ENCODE measurements at regions not wholly inside any gene's neighbourhood (a gene's known extent, or its start where the extent isn't known, plus 50 kb on each side); places are given as distances from the start of the nearest gene placed in this dataset.

- TF ChIP-seq TAF1 (IDR thresholded peaks at IDR 0.05; ENCODE audit: borderline replicate concordance, low read depth, low read length) (no peak), POLR2A (IDR thresholded peaks at IDR 0.05; ENCODE audit: low read depth, low read length) (no peak)
Measured at GRCh38 chr2:34660741-34661140, 1061.6 kb upstream of the FAM98A start.
